Kidney (tissue), 13 donors: ENCODE measurements at regions not wholly inside any gene's neighbourhood (a gene's known extent, or its start where the extent isn't known, plus 50 kb on each side); places are given as distances from the start of the nearest gene placed in this dataset.

Source experiments
- DNase-seq, 5 donors: peaks; one replicate each; pipeline ENCODE4 v3.0.0-alpha.2; 2013 to 2020
- FAIRE-seq: peaks from 2 replicates; lab custom pipeline; 2012; peaks lifted over from hg19 to GRCh38; lab: Jason Lieb, UNC
- H3K27ac ChIP-seq, 2 donors: one replicate each; pipeline ENCODE4 v1.7.0; 2013; ENCODE audit warnings: low read depth in 2 of 2, low read length in 2 of 2, inconsistent platforms in 1 of 2
- H3K27me3 ChIP-seq: one replicate; pipeline ENCODE4 v1.7.1; 2013; ENCODE audit warnings: low read length, inconsistent platforms; ENCODE audit not compliant: control insufficient read depth, insufficient read depth
- H3K36me3 ChIP-seq, 3 donors: one replicate each; pipeline versions ENCODE4 v1.7.0 to v1.7.1; 2013; ENCODE audit warnings: low read length in 3 of 3, control low read depth in 1 of 3, inconsistent platforms in 1 of 3; ENCODE audit not compliant: insufficient read depth in 3 of 3, control insufficient read depth in 2 of 3
- H3K4me1 ChIP-seq, 3 donors: one replicate each; pipeline versions ENCODE4 v1.7.0 to v1.7.1; 2013; ENCODE audit warnings: low read length in 3 of 3, inconsistent platforms in 1 of 3, low read depth in 1 of 3; ENCODE audit not compliant: control insufficient read depth in 2 of 3, insufficient read depth in 2 of 3
- H3K4me3 ChIP-seq, 3 donors: one replicate each; pipeline versions ENCODE4 v1.7.0 to v1.8.1; 2013; ENCODE audit warnings: low read length in 3 of 3, control low read depth in 1 of 3, inconsistent platforms in 1 of 3
- H3K9ac ChIP-seq, 3 donors: one replicate each; pipeline versions ENCODE4 v1.7.0 to v1.7.1; 2013; ENCODE audit warnings: low read length in 3 of 3, control low read depth in 1 of 3, inconsistent platforms in 1 of 3
- H3K9me3 ChIP-seq, 3 donors: one replicate each; pipeline versions ENCODE4 v1.7.0 to v1.7.1; 2013; ENCODE audit warnings: low read length in 3 of 3, control low read depth in 1 of 3, inconsistent platforms in 1 of 3; ENCODE audit not compliant: control insufficient read depth in 2 of 3, insufficient read depth in 1 of 3
- CTCF ChIP-seq: IDR thresholded peaks from 3 replicates; pipeline ENCODE4 v1.5.1; 2012; ENCODE audit warnings: mild to moderate bottlenecking, moderate library complexity, borderline replicate concordance; ENCODE audit not compliant: insufficient read depth; ENCODE audit errors: extremely low read depth
- intact Hi-C: fragments of 100-400 bp; cut with DNase I; formaldehyde crosslinking; loops from one replicate; pipeline ENCODE4 v1.11.1; 2022
- donor health status: control.
- donor health status: control.
- donor health status: control.
- donor health status: control.
- donor health status: control.
- donor health status: DM: yes; HTN: yes; CAD: no.
- donor health status: Normal renal cell carcinoma (clear cell type).

- no peaks in the 10 kb centered on the region for H3K9me3 ChIP-seq
- DNase-seq (peak in 1 of 5 donors; percentile 17), FAIRE-seq (no peak)
- H3K9ac ChIP-seq = no peak overlapping the region
- no peak overlapping the region for H3K27ac ChIP-seq
- no peak overlapping the region for H3K4me3 ChIP-seq
- TF ChIP-seq CTCF = no peak
- no peaks in the 10 kb centered on the region for H3K27me3 ChIP-seq
- intact Hi-C loops = no loop called here
- H3K4me1 ChIP-seq = no peaks in the 10 kb centered on the region
- no peaks in the 10 kb centered on the region for H3K36me3 ChIP-seq
These were observed 74.3 kb upstream of the MMADHC start for GRCh38 chr2:149661844-149662243.

GRCh38 chr2:149658553-149658952, 71.0 kb upstream of the MMADHC start:
- no peaks in the 10 kb centered on the region for H3K9me3 ChIP-seq
- H3K27ac ChIP-seq = no peak overlapping the region
- no peak overlapping the region for H3K9ac ChIP-seq
- no peak for DNase-seq
- no peak for TF ChIP-seq CTCF
- intact Hi-C loops = no loop called here
- no peak for FAIRE-seq
- H3K27me3 ChIP-seq = no peaks in the 10 kb centered on the region
- no peaks in the 10 kb centered on the region for H3K4me1 ChIP-seq
- H3K4me3 ChIP-seq = no peak overlapping the region
- no peaks in the 10 kb centered on the region for H3K36me3 ChIP-seq

GRCh38 chr2:149657401-149658040, 69.9 kb upstream of the MMADHC start:
- no peaks in the 10 kb centered on the region for H3K27me3 ChIP-seq
- no peak for TF ChIP-seq CTCF
- no peak for DNase-seq
- no peaks in the 10 kb centered on the region for H3K9me3 ChIP-seq
- H3K4me3 ChIP-seq = no peak overlapping the region
- H3K4me1 ChIP-seq = no peaks in the 10 kb centered on the region
- no peaks in the 10 kb centered on the region for H3K36me3 ChIP-seq
- no peak for FAIRE-seq
- H3K9ac ChIP-seq = no peak overlapping the region
- no peak overlapping the region for H3K27ac ChIP-seq
- intact Hi-C loops = no loop called here

- H3K4me3 ChIP-seq = no peak overlapping the region
- no peaks in the 10 kb centered on the region for H3K27me3 ChIP-seq
- no peak overlapping the region for H3K27ac ChIP-seq
- no peak for TF ChIP-seq CTCF
- intact Hi-C loops = no loop called here
- DNase-seq = no peak
- no peaks in the 10 kb centered on the region for H3K36me3 ChIP-seq
- H3K9me3 ChIP-seq = no peaks in the 10 kb centered on the region
- FAIRE-seq = no peak
- H3K4me1 ChIP-seq = no peaks in the 10 kb centered on the region
- H3K9ac ChIP-seq = no peak overlapping the region
These were observed 69.4 kb upstream of the MMADHC start for GRCh38 chr2:149656996-149657395.
